ENCODE measurements at regions not wholly inside any gene's neighbourhood (a gene's known extent, or its start where the extent isn't known, plus 50 kb on each side); places are given as distances from the start of the nearest gene placed in this dataset.
A peak's percentile ranks its signal among the peaks of the same experiment; 100 is the strongest.

DNA sequence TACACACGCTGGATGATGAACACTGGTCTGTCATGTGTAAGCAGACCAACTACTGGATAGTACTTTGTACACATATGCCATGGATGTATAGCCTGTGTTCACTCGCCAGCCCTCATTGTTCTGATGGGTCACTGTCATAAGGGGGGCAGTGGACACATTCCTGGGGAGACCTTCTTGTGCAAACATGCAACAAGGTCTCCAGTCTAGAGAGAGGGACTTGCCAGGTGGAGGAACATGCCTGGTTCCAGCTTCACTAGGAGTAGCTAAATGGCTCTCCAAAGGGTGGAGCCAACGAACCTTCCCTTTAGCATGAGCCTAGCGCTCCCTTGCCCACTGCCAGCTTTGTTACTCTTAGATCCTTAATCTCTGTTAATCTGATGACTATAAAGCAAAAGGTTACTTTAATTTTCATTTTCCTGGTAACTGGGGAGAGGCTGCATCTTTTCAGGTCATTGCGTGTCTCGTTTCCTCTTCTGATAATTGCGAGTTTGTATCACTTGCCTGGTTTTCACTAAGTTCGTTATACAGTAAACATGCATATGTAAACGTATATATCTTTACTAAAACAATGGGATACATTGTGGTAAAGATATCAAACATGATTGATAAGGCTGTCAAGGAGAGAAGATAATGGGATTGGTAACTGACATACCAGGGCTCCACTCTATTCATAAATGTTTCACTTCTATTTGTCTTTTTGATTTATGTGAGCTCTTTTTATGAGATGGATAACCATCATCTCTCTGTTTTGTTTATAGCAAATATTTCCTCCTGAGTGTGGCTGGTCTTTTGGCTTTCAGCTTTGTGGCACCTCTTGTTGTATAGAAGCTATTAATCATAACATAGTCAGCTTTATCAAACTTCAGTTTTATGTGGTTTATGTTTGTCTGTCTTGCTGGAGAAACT, 235.2 kb upstream of the SGCG start:
- CTCF ChIA-PET: no interaction called here
- TF ChIP-seq ZNF132 (tag by site-specific recombination; IDR thresholded peaks at IDR 0.05; ENCODE audit: borderline replicate concordance): no peak
- TF ChIP-seq ZSCAN30 (tag by site-specific recombination; IDR thresholded peaks at IDR 0.05): peak; percentile 71; the same call in 1 of the 2 replicates
- no peak for TF ChIP-seq HOXC10 (CRISPR knock-in tag; IDR thresholded peaks at IDR 0.05)
- no peak for TF ChIP-seq ZNF585B (tag by site-specific recombination; IDR thresholded peaks at IDR 0.05)
- TF ChIP-seq ZNF19 (tag by site-specific recombination; IDR thresholded peaks at IDR 0.05; ENCODE audit: low read depth): no peak
- no peak for TF ChIP-seq MEIS1 (CRISPR knock-in tag; IDR thresholded peaks at IDR 0.05; ENCODE audit: borderline replicate concordance)
- TF ChIP-seq OSR2 (tag by site-specific recombination; IDR thresholded peaks at IDR 0.05): peak; percentile 56
- TF ChIP-seq ZBTB8A (tag by site-specific recombination; IDR thresholded peaks at IDR 0.05): peak; percentile 38
- no peak for TF ChIP-seq ZNF768 (tag by site-specific recombination; IDR thresholded peaks at IDR 0.05)
- peak; percentile 60; the same call in 1 of the 2 replicates for TF ChIP-seq ZNF596 (tag by site-specific recombination; IDR thresholded peaks at IDR 0.05)
- no peak for TF ChIP-seq SALL2 (tag by site-specific recombination; IDR thresholded peaks at IDR 0.05; ENCODE audit: borderline replicate concordance)
- TF ChIP-seq ZNF292 (tag by site-specific recombination; IDR thresholded peaks at IDR 0.05; ENCODE audit: borderline replicate concordance, low read depth): no peak
- TF ChIP-seq, protein P1, sequence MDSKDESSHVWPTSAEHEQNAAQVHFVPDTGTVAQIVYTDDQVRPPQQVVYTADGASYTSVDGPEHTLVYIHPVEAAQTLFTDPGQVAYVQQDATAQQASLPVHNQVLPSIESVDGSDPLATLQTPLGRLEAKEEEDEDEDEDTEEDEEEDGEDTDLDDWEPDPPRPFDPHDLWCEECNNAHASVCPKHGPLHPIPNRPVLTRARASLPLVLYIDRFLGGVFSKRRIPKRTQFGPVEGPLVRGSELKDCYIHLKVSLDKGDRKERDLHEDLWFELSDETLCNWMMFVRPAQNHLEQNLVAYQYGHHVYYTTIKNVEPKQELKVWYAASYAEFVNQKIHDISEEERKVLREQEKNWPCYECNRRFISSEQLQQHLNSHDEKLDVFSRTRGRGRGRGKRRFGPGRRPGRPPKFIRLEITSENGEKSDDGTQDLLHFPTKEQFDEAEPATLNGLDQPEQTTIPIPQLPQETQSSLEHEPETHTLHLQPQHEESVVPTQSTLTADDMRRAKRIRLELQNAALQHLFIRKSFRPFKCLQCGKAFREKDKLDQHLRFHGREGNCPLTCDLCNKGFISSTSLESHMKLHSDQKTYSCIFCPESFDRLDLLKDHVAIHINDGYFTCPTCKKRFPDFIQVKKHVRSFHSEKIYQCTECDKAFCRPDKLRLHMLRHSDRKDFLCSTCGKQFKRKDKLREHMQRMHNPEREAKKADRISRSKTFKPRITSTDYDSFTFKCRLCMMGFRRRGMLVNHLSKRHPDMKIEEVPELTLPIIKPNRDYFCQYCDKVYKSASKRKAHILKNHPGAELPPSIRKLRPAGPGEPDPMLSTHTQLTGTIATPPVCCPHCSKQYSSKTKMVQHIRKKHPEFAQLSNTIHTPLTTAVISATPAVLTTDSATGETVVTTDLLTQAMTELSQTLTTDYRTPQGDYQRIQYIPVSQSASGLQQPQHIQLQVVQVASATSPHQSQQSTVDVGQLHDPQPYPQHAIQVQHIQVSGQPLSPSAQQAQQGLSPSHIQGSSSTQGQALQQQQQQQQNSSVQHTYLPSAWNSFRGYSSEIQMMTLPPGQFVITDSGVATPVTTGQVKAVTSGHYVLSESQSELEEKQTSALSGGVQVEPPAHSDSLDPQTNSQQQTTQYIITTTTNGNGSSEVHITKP (tag by site-specific recombination; IDR thresholded peaks at IDR 0.05): no peak
- TF ChIP-seq TRIM28 (IDR thresholded peaks at IDR 0.05; ENCODE audit: borderline replicate concordance, low read length): no peak
- no peak for TF ChIP-seq ZNF112 (tag by site-specific recombination; IDR thresholded peaks at IDR 0.05)
- no peak for TF ChIP-seq ZNF473 (tag by site-specific recombination; IDR thresholded peaks at IDR 0.05)
- no peak for TF ChIP-seq ZNF121 (tag by site-specific recombination; IDR thresholded peaks at IDR 0.05)
- peak; percentile 35; the same call in 1 of the 2 replicates for TF ChIP-seq TCF7L2 (IDR thresholded peaks at IDR 0.05; ENCODE audit: borderline replicate concordance, low read depth, low read length)
- TF ChIP-seq, protein P2, sequence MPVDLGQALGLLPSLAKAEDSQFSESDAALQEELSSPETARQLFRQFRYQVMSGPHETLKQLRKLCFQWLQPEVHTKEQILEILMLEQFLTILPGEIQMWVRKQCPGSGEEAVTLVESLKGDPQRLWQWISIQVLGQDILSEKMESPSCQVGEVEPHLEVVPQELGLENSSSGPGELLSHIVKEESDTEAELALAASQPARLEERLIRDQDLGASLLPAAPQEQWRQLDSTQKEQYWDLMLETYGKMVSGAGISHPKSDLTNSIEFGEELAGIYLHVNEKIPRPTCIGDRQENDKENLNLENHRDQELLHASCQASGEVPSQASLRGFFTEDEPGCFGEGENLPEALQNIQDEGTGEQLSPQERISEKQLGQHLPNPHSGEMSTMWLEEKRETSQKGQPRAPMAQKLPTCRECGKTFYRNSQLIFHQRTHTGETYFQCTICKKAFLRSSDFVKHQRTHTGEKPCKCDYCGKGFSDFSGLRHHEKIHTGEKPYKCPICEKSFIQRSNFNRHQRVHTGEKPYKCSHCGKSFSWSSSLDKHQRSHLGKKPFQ (tag by site-specific recombination; IDR thresholded peaks at IDR 0.05): 0 out of 2 replicates have a peak, but pooled peaks have one; percentile 13
- peak; percentile 81 for TF ChIP-seq ZNF843 (tag by site-specific recombination; IDR thresholded peaks at IDR 0.05)
- TF ChIP-seq SCRT1 (tag by site-specific recombination; IDR thresholded peaks at IDR 0.05; ENCODE audit: borderline replicate concordance): peak; percentile 38; the same call in 1 of the 2 replicates
- TF ChIP-seq ZNF513 (tag by site-specific recombination; IDR thresholded peaks at IDR 0.05): no peak
- TF ChIP-seq ZNF660 (tag by site-specific recombination; IDR thresholded peaks at IDR 0.05): no peak
- no peak for TF ChIP-seq ZNF561 (tag by site-specific recombination; IDR thresholded peaks at IDR 0.05; ENCODE audit: borderline replicate concordance)
- TF ChIP-seq ZNF433 (tag by site-specific recombination; IDR thresholded peaks at IDR 0.05; ENCODE audit: low read depth): no peak
- TF ChIP-seq ZSCAN4 (tag by site-specific recombination; IDR thresholded peaks at IDR 0.05): no peak
- TF ChIP-seq ZXDB (tag by site-specific recombination; IDR thresholded peaks at IDR 0.05): peak; percentile 68
- TF ChIP-seq ZNF324 (tag by site-specific recombination; IDR thresholded peaks at IDR 0.05): no peak
- no peak for TF ChIP-seq ZNF664 (tag by site-specific recombination; IDR thresholded peaks at IDR 0.05)
- TF ChIP-seq ZNF707 (tag by site-specific recombination; IDR thresholded peaks at IDR 0.05): no peak
- no peak for TF ChIP-seq ZBTB7A (tag by site-specific recombination; IDR thresholded peaks at IDR 0.05; ENCODE audit: low read depth)
- TF ChIP-seq ZNF785 (tag by site-specific recombination; IDR thresholded peaks at IDR 0.05): no peak

More for the DNA sequence above, 235.2 kb upstream of the SGCG start:
- Histone ChIP-seq H3K27ac (ENCODE audit: extremely low read depth, low read depth, low read length) (no peak overlapping the region), H3K4me1 (ENCODE audit: control insufficient read depth, insufficient read depth, low read length) (peaks cover 2% of the 10 kb centered on the region; the same call in 1 of the 2 replicates), H3K9me3 (ENCODE audit: control insufficient read depth, insufficient read depth, low read depth, low read length) (no peaks in the 10 kb centered on the region), H3K4me3 (ENCODE audit: low read depth, low read length) (no peak overlapping the region), H3K36me3 (ENCODE audit: control insufficient read depth in 2 of 2, insufficient read depth in 1 of 2, low read length in 2 of 2) (no peaks in the 10 kb centered on the region)
- POLR2A ChIA-PET: no interaction called here
